Mucosa of stomach (tissue), 1 donor: ENCODE measurements at regions not wholly inside any gene's neighbourhood (a gene's known extent, or its start where the extent isn't known, plus 50 kb on each side); places are given as distances from the start of the nearest gene placed in this dataset.

Experiments used
- H3K27me3 ChIP-seq: one replicate; pipeline ENCODE4 v1.7.0; 2013; ENCODE audit warnings: mild to moderate bottlenecking, low read length; ENCODE audit not compliant: control insufficient read depth, insufficient read depth
- H3K36me3 ChIP-seq: one replicate; pipeline ENCODE4 v1.7.0; 2013; ENCODE audit warnings: low read length; ENCODE audit not compliant: control insufficient read depth, insufficient read depth
- H3K4me1 ChIP-seq: one replicate; pipeline ENCODE4 v1.7.0; 2013; ENCODE audit warnings: mild to moderate bottlenecking, low read length; ENCODE audit not compliant: control insufficient read depth, insufficient read depth
- H3K4me3 ChIP-seq: one replicate; pipeline ENCODE4 v1.7.0; 2013; ENCODE audit warnings: low read length
- H3K9ac ChIP-seq: one replicate; pipeline ENCODE4 v1.7.0; 2013; ENCODE audit warnings: mild to moderate bottlenecking, low read length, moderate library complexity
- H3K9me3 ChIP-seq: one replicate; pipeline ENCODE4 v1.7.0; 2013; ENCODE audit warnings: mild to moderate bottlenecking, low read length, moderate library complexity; ENCODE audit not compliant: control insufficient read depth
- donor health status: Pancreatic carcinoma.

GRCh38 chr6:12385316-12385715, 95.2 kb downstream of the EDN1 start:
- no peaks in the 10 kb centered on the region for H3K4me1 ChIP-seq
- no peak overlapping the region for H3K9ac ChIP-seq
- no peaks in the 10 kb centered on the region for H3K27me3 ChIP-seq
- H3K9me3 ChIP-seq, result no peaks in the 10 kb centered on the region
- H3K4me3 ChIP-seq, result no peak overlapping the region
- no peaks in the 10 kb centered on the region for H3K36me3 ChIP-seq

- no peaks in the 10 kb centered on the region for H3K36me3 ChIP-seq
- no peaks in the 10 kb centered on the region for H3K4me1 ChIP-seq
- no peak overlapping the region for H3K9ac ChIP-seq
- H3K9me3 ChIP-seq, result no peaks in the 10 kb centered on the region
- H3K27me3 ChIP-seq, result no peaks in the 10 kb centered on the region
- no peak overlapping the region for H3K4me3 ChIP-seq
Observed at GRCh38 chr6:12386816-12387215, 96.7 kb downstream of the EDN1 start.

- Histone ChIP-seq H3K27me3 (no peaks in the 10 kb centered on the region), H3K36me3 (no peaks in the 10 kb centered on the region), H3K4me1 (peaks cover 8% of the 10 kb centered on the region), H3K9me3 (no peaks in the 10 kb centered on the region), H3K9ac (no peak overlapping the region), H3K4me3 (no peak overlapping the region)
Observed at GRCh38 chr6:12391472-12391871, 101.3 kb downstream of the EDN1 start.

- Histone ChIP-seq H3K9ac (no peak overlapping the region), H3K9me3 (no peaks in the 10 kb centered on the region), H3K27me3 (no peaks in the 10 kb centered on the region), H3K36me3 (no peaks in the 10 kb centered on the region), H3K4me3 (no peak overlapping the region), H3K4me1 (peaks cover 8% of the 10 kb centered on the region)
Observed at GRCh38 chr6:12392490-12392889, 102.3 kb downstream of the EDN1 start.

GRCh38 chr6:12393100-12393499, 102.9 kb downstream of the EDN1 start:
- no peak overlapping the region for H3K4me3 ChIP-seq
- no peaks in the 10 kb centered on the region for H3K9me3 ChIP-seq
- peaks cover 8% of the 10 kb centered on the region for H3K4me1 ChIP-seq
- H3K9ac ChIP-seq, result no peak overlapping the region
- H3K27me3 ChIP-seq, result no peaks in the 10 kb centered on the region
- no peaks in the 10 kb centered on the region for H3K36me3 ChIP-seq

GRCh38 chr6:12394170-12394569, 104.0 kb downstream of the EDN1 start:
- Histone ChIP-seq H3K27me3 (no peaks in the 10 kb centered on the region), H3K4me1 (peaks cover 8% of the 10 kb centered on the region), H3K4me3 (no peak overlapping the region), H3K9me3 (no peaks in the 10 kb centered on the region), H3K36me3 (no peaks in the 10 kb centered on the region), H3K9ac (no peak overlapping the region)

- H3K9ac ChIP-seq, result no peak overlapping the region
- no peaks in the 10 kb centered on the region for H3K9me3 ChIP-seq
- no peaks in the 10 kb centered on the region for H3K36me3 ChIP-seq
- H3K4me3 ChIP-seq, result no peak overlapping the region
- H3K4me1 ChIP-seq, result peaks cover 8% of the 10 kb centered on the region
- H3K27me3 ChIP-seq, result no peaks in the 10 kb centered on the region
Observed at GRCh38 chr6:12395898-12396297, 105.7 kb downstream of the EDN1 start.

- Histone ChIP-seq H3K4me1 (no peaks in the 10 kb centered on the region), H3K27me3 (no peaks in the 10 kb centered on the region), H3K9me3 (no peaks in the 10 kb centered on the region), H3K9ac (no peak overlapping the region), H3K36me3 (no peaks in the 10 kb centered on the region), H3K4me3 (no peak overlapping the region)
Observed at GRCh38 chr6:12401200-12401599, 111.0 kb downstream of the EDN1 start.

- H3K9ac ChIP-seq, result no peak overlapping the region
- H3K4me3 ChIP-seq, result no peak overlapping the region
- H3K4me1 ChIP-seq, result no peaks in the 10 kb centered on the region
- H3K9me3 ChIP-seq, result no peaks in the 10 kb centered on the region
- no peaks in the 10 kb centered on the region for H3K36me3 ChIP-seq
- H3K27me3 ChIP-seq, result no peaks in the 10 kb centered on the region
Observed at GRCh38 chr6:12403201-12403826, 113.2 kb downstream of the EDN1 start.

GRCh38 chr6:12403947-12404647, 113.9 kb downstream of the EDN1 start:
- H3K4me3 ChIP-seq, result no peak overlapping the region
- no peaks in the 10 kb centered on the region for H3K4me1 ChIP-seq
- H3K27me3 ChIP-seq, result no peaks in the 10 kb centered on the region
- H3K9me3 ChIP-seq, result no peaks in the 10 kb centered on the region
- H3K9ac ChIP-seq, result no peak overlapping the region
- no peaks in the 10 kb centered on the region for H3K36me3 ChIP-seq

GRCh38 chr6:12404651-12405050, 114.5 kb downstream of the EDN1 start:
- Histone ChIP-seq H3K27me3 (no peaks in the 10 kb centered on the region), H3K9ac (no peak overlapping the region), H3K4me3 (no peak overlapping the region), H3K4me1 (no peaks in the 10 kb centered on the region), H3K36me3 (no peaks in the 10 kb centered on the region), H3K9me3 (no peaks in the 10 kb centered on the region)

GRCh38 chr6:12408752-12409151, 118.6 kb downstream of the EDN1 start:
- H3K9ac ChIP-seq, result no peak overlapping the region
- no peaks in the 10 kb centered on the region for H3K27me3 ChIP-seq
- H3K4me3 ChIP-seq, result no peak overlapping the region
- no peaks in the 10 kb centered on the region for H3K36me3 ChIP-seq
- peaks cover 2% of the 10 kb centered on the region for H3K4me1 ChIP-seq
- H3K9me3 ChIP-seq, result no peaks in the 10 kb centered on the region
